Activated CD4-positive, alpha-beta T cell treated with anti-CD3 and anti-CD28 coated beads for 36 hours (primary cell): ENCODE measurements at regions not wholly inside any gene's neighbourhood (a gene's known extent, or its start where the extent isn't known, plus 50 kb on each side); places are given as distances from the start of the nearest gene placed in this dataset.
"Not testable (repeated sequence)": the region's sequence is repeated elsewhere in the genome, so short reads cannot be mapped to it uniquely, and the experiment has no call there.

Experiments used
- ATAC-seq: fragments of 200-7000 bp; cut with Tn5 transposase; one replicate; pipeline ENCODE4 v1.10.0; 2021; ENCODE audit warnings: mild to moderate bottlenecking, moderate library complexity
- CTCF ChIA-PET: fragments of 350-600 bp; sonication (Branson Sonifier 250); formaldehyde crosslinking; loops from one replicate; lab custom pipeline; 2021; ENCODE audit warnings: antibody characterized with exemption; lab: Charles Lee
- POLR2A ChIA-PET: fragments of 350-600 bp; sonication (Branson Sonifier 250); formaldehyde crosslinking; loops from one replicate; lab custom pipeline; 2021; ENCODE audit warnings: antibody characterized with exemption, inconsistent platforms; lab: Charles Lee
- DNase-seq: peaks from one replicate; pipeline ENCODE4 v3.0.0-alpha.2; 2020
- H3K27ac Mint-ChIP-seq: one replicate; pipeline ENCODE4 v1.8.0; 2021; ENCODE audit warnings: mixed read lengths
- H3K27me3 Mint-ChIP-seq: one replicate; pipeline ENCODE4 v1.8.0; 2021; ENCODE audit warnings: mixed read lengths
- H3K36me3 Mint-ChIP-seq: one replicate; pipeline ENCODE4 v1.8.0; 2021; ENCODE audit warnings: low read depth, mixed read lengths
- H3K4me1 Mint-ChIP-seq: one replicate; pipeline ENCODE4 v1.8.0; 2021; ENCODE audit warnings: mixed read lengths
- H3K4me3 Mint-ChIP-seq: one replicate; pipeline ENCODE4 v1.8.0; 2021; ENCODE audit warnings: mild to moderate bottlenecking, moderate library complexity, mixed read lengths
- H3K9me3 Mint-ChIP-seq: one replicate; pipeline ENCODE4 v1.8.0; 2021; ENCODE audit warnings: low read depth, mixed read lengths
- intact Hi-C, 2 experiments: fragments of 100-400 bp; cut with DNase I in 1 of 2; cut with micrococcal nuclease in 1 of 2; formaldehyde crosslinking; loops; one replicate each; pipeline versions ENCODE4 v1.14.2 to v1.15.1; 2022 to 2024; cut with DNase I, micrococcal nuclease

GRCh38 chr4:17027495-17027894 is 129.1 kb upstream of the LDB2 start:
- peaks cover 7% of the 10 kb centered on the region for H3K27me3 Mint-ChIP-seq
- POLR2A ChIA-PET = no interaction called here
- no peak overlapping the region for H3K4me3 Mint-ChIP-seq
- no peak overlapping the region for H3K27ac Mint-ChIP-seq
- no peaks in the 10 kb centered on the region for H3K9me3 Mint-ChIP-seq
- CTCF ChIA-PET = no interaction called here
- DNase-seq = no peak
- intact Hi-C loops = no loop called here
- H3K36me3 Mint-ChIP-seq = no peaks in the 10 kb centered on the region
- no peak for ATAC-seq
- no peaks in the 10 kb centered on the region for H3K4me1 Mint-ChIP-seq

- ChIA-PET POLR2A (no interaction called here), CTCF (no interaction called here)
- H3K36me3 Mint-ChIP-seq = no peaks in the 10 kb centered on the region
- intact Hi-C loops = no loop called here
- H3K4me3 Mint-ChIP-seq = no peak overlapping the region
- no peaks in the 10 kb centered on the region for H3K4me1 Mint-ChIP-seq
- ATAC-seq (no peak), DNase-seq (no peak)
- no peaks in the 10 kb centered on the region for H3K9me3 Mint-ChIP-seq
- no peak overlapping the region for H3K27ac Mint-ChIP-seq
- peaks cover 13% of the 10 kb centered on the region for H3K27me3 Mint-ChIP-seq
Measured at GRCh38 chr4:17024425-17024824, 126.0 kb upstream of the LDB2 start.

GRCh38 chr4:17020901-17021300 is 122.5 kb upstream of the LDB2 start:
- intact Hi-C loops = no loop called here
- Mint-ChIP-seq H3K4me1 (no peaks in the 10 kb centered on the region), H3K27ac (no peak overlapping the region), H3K27me3 (peaks cover 13% of the 10 kb centered on the region), H3K36me3 (no peaks in the 10 kb centered on the region), H3K9me3 (no peaks in the 10 kb centered on the region), H3K4me3 (no peak overlapping the region)
- ATAC-seq (no peak), DNase-seq (no peak)
- ChIA-PET CTCF (interaction anchor here (1.0 kb wide), 1 partner anchor 451 kb away, joined by 5 read pairs; no protein-coding TSS in a partner anchor), POLR2A (no interaction called here)

- no peaks in the 10 kb centered on the region for H3K9me3 Mint-ChIP-seq
- H3K36me3 Mint-ChIP-seq = no peaks in the 10 kb centered on the region
- H3K27me3 Mint-ChIP-seq = peaks cover 13% of the 10 kb centered on the region
- no peaks in the 10 kb centered on the region for H3K4me1 Mint-ChIP-seq
- ChIA-PET POLR2A (no interaction called here), CTCF (interaction anchor here (1.0 kb wide), 1 partner anchor 452 kb away, joined by 5 read pairs; no protein-coding TSS in a partner anchor)
- intact Hi-C loops = no loop called here
- H3K27ac Mint-ChIP-seq = no peak overlapping the region
- no peak for ATAC-seq
- DNase-seq = no peak
- no peak overlapping the region for H3K4me3 Mint-ChIP-seq
Measured at GRCh38 chr4:17020451-17020850, 122.0 kb upstream of the LDB2 start.

DNA sequence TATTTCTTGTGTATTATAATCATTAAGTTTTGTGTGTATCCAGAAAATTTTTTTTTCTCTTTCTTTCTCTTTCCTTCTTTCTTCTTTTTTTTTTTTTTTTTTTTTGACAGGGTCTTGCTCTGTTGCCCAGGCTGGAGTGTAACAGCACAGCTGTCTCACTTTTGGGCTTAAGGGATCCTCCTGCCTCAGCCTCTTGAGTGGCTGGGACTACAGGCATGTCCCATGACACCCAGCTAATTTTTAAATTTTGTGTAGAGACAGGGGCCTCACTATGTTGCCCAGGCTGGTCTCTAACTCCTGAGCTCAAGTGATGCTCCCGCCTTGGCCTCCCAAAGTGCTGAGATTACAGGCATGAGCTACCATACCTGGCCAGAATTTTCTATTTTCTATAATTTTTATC is 120.2 kb upstream of the LDB2 start:
- H3K4me3 Mint-ChIP-seq, DNase-seq, intact Hi-C loops, H3K9me3 Mint-ChIP-seq, ATAC-seq, H3K27ac Mint-ChIP-seq, H3K36me3 Mint-ChIP-seq, H3K4me1 Mint-ChIP-seq: not testable (repeated sequence)
- H3K27me3 Mint-ChIP-seq = peaks cover 12% of the 10 kb centered on the region
- ChIA-PET CTCF (interaction anchor here (0.6 kb wide), 1 partner anchor 245 kb away, joined by 4 read pairs; no protein-coding TSS in a partner anchor), POLR2A (interaction anchor here (0.7 kb wide), 1 partner anchor 260 kb away, joined by 3 read pairs; no protein-coding TSS in a partner anchor)

DNA sequence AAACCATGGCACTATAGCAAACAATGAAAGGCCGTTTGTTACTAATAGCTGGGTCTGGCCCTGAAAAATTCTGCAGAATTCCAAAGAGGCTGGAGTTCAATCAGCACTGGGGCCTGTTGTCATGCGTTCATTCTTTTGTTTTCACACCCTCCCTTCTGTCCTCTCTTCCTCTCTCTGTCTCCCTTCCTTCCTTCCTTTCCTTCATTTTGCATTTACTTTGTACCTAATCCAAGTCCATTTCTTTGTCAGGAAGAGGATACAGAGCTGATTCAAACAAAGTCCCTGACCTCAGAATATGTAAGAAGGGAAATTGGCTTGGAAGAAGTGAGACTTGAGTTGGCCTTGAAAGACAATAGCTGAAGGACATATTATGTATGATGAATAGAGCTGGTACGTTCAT is 119.6 kb upstream of the LDB2 start:
- Mint-ChIP-seq H3K4me1 (no peaks in the 10 kb centered on the region), H3K4me3 (no peak overlapping the region), H3K36me3 (no peaks in the 10 kb centered on the region), H3K9me3 (no peaks in the 10 kb centered on the region), H3K27me3 (peaks cover 10% of the 10 kb centered on the region), H3K27ac (no peak overlapping the region)
- no peak for ATAC-seq
- intact Hi-C loops = no loop called here
- POLR2A ChIA-PET = no interaction called here
- CTCF ChIA-PET = no interaction called here
- no peak for DNase-seq

GRCh38 chr4:17013382-17014006 is 115.0 kb upstream of the LDB2 start:
- ATAC-seq (no peak), DNase-seq (no peak)
- POLR2A ChIA-PET = no interaction called here
- Mint-ChIP-seq H3K27me3 (no peaks in the 10 kb centered on the region), H3K4me1 (no peaks in the 10 kb centered on the region), H3K9me3 (no peaks in the 10 kb centered on the region), H3K27ac (no peak overlapping the region), H3K4me3 (no peak overlapping the region), H3K36me3 (no peaks in the 10 kb centered on the region)
- CTCF ChIA-PET = interaction anchor here (0.6 kb wide), 3 partner anchors 24 to 224 kb away, joined by 3 read pairs; no protein-coding TSS in a partner anchor
- intact Hi-C loops = no loop called here

- intact Hi-C loops = no loop called here
- ATAC-seq (no peak), DNase-seq (no peak)
- Mint-ChIP-seq H3K9me3 (no peaks in the 10 kb centered on the region), H3K36me3 (no peaks in the 10 kb centered on the region), H3K4me1 (no peaks in the 10 kb centered on the region), H3K27me3 (no peaks in the 10 kb centered on the region), H3K4me3 (no peak overlapping the region), H3K27ac (no peak overlapping the region)
- CTCF ChIA-PET = no interaction called here
- POLR2A ChIA-PET = no interaction called here
Measured at GRCh38 chr4:17012451-17012850, 114.0 kb upstream of the LDB2 start.

DNA sequence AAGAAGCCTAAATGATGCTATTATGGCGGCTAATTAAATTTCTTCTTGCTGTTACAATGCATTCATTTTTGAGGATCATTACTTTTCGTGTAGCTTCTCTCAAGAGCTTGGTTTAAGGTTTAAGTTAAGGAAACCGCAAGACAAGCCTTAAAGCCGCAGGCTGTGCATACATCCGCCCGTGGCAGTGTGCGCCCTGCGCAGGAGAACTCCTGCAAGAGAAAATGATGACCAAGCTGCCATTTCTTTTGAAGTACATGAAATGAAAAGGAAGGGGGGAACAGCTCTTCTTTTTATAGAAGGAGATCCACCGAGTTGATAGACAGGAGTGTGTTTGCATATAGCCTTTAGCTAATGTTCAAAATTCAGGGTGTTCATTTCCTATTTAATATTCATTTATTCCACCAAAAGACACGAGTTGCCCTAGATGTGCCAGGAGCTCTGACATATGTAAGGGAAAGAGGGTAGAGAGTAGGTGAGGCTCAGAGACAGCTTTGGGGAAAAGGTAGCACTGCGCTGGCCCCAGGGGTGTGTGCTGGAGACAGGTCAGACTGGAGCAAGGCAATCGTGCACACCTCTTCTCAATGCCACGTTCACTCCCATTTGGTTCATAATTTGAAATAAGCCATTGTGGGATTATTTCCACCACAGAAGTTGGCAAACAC is 112.1 kb upstream of the LDB2 start:
- Mint-ChIP-seq H3K27ac (no peak overlapping the region), H3K27me3 (no peaks in the 10 kb centered on the region), H3K4me3 (no peak overlapping the region), H3K36me3 (no peaks in the 10 kb centered on the region), H3K9me3 (no peaks in the 10 kb centered on the region), H3K4me1 (no peaks in the 10 kb centered on the region)
- POLR2A ChIA-PET = no interaction called here
- CTCF ChIA-PET = interaction anchor here (0.7 kb wide), 1 partner anchor 172 kb away, joined by 3 read pairs; no protein-coding TSS in a partner anchor
- intact Hi-C loops = no loop called here
- no peak for ATAC-seq
- no peak for DNase-seq

DNA sequence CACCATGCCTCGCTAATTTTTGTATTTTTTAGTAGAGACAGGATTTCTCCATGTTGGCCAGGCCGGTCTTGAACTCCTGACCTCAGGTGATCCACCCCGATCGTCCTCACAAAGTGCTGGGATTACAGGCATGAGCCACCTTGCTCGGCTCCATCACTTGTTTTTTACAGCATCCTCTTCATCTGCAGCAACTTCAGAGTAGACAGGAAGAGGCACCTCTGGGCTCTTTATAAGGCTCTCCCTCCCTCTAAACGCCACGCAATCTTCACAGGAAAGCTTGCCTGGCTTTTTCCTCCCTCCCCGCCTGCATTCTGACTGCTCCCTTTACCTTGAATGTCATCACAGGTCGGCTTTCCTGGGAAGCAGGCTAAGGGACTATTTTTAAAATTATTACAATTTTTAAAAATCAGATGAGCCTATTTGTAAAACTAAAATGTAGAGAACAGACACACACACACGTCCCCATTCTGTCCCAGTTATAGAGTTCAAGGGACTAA is 111.5 kb upstream of the LDB2 start:
- no peaks in the 10 kb centered on the region for H3K4me1 Mint-ChIP-seq
- intact Hi-C loops = no loop called here
- no peak for ATAC-seq
- POLR2A ChIA-PET = no interaction called here
- H3K27ac Mint-ChIP-seq = no peak overlapping the region
- DNase-seq = no peak
- CTCF ChIA-PET = no interaction called here
- H3K27me3 Mint-ChIP-seq = no peaks in the 10 kb centered on the region
- no peaks in the 10 kb centered on the region for H3K9me3 Mint-ChIP-seq
- no peak overlapping the region for H3K4me3 Mint-ChIP-seq
- H3K36me3 Mint-ChIP-seq = no peaks in the 10 kb centered on the region

- no peaks in the 10 kb centered on the region for H3K36me3 Mint-ChIP-seq
- H3K27me3 Mint-ChIP-seq = peaks cover 3% of the 10 kb centered on the region
- no peaks in the 10 kb centered on the region for H3K4me1 Mint-ChIP-seq
- intact Hi-C loops = no loop called here
- no peak overlapping the region for H3K4me3 Mint-ChIP-seq
- ChIA-PET CTCF (no interaction called here), POLR2A (no interaction called here)
- no peak for DNase-seq
- no peak overlapping the region for H3K27ac Mint-ChIP-seq
- H3K9me3 Mint-ChIP-seq = no peaks in the 10 kb centered on the region
- no peak for ATAC-seq
Measured at GRCh38 chr4:17008834-17009345, 110.4 kb upstream of the LDB2 start.
